H1 (cell line): ENCODE measurements at regions not wholly inside any gene's neighbourhood (a gene's known extent, or its start where the extent isn't known, plus 50 kb on each side); places are given as distances from the start of the nearest gene placed in this dataset.

ENCODE experiments used
- ATF2 ChIP-seq: IDR thresholded peaks from 2 replicates; pipeline ENCODE4 v1.6.1; 2012; ENCODE audit warnings: low read length, inconsistent platforms
- YY1 ChIP-seq: IDR thresholded peaks from 2 replicates; pipeline ENCODE4 v1.6.1; 2011; ENCODE audit warnings: low read depth, mild to moderate bottlenecking, low read length
- TF ChIP-seq, protein P1 (sequence below), 3 experiments: IDR thresholded peaks; 1 replicate in 2 of 3; 2 replicates in 1 of 3; pipeline versions ENCODE4 v1.5.1 to v1.6.1; 2011; ENCODE audit warnings: low read length in 3 of 3, mild to moderate bottlenecking in 3 of 3, inconsistent platforms in 2 of 3, low read depth in 1 of 3, moderate library complexity in 1 of 3; ENCODE audit not compliant: insufficient read depth in 1 of 3; ENCODE audit errors: control extremely low read depth in 1 of 3

GRCh38 chr13:50664951-50665350, 178.5 kb downstream of the DLEU7 start:
- TF ChIP-seq ATF2 (no peak), YY1 (no peak)
- TF ChIP-seq, protein P1, sequence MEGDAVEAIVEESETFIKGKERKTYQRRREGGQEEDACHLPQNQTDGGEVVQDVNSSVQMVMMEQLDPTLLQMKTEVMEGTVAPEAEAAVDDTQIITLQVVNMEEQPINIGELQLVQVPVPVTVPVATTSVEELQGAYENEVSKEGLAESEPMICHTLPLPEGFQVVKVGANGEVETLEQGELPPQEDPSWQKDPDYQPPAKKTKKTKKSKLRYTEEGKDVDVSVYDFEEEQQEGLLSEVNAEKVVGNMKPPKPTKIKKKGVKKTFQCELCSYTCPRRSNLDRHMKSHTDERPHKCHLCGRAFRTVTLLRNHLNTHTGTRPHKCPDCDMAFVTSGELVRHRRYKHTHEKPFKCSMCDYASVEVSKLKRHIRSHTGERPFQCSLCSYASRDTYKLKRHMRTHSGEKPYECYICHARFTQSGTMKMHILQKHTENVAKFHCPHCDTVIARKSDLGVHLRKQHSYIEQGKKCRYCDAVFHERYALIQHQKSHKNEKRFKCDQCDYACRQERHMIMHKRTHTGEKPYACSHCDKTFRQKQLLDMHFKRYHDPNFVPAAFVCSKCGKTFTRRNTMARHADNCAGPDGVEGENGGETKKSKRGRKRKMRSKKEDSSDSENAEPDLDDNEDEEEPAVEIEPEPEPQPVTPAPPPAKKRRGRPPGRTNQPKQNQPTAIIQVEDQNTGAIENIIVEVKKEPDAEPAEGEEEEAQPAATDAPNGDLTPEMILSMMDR (IDR thresholded peaks at IDR 0.05; ENCODE audit: control extremely low read depth in 1 of 3, insufficient read depth in 1 of 3, low read depth in 1 of 3, low read length in 3 of 3) = no peak
